ENCODE measurements at regions not wholly inside any gene's neighbourhood (a gene's known extent, or its start where the extent isn't known, plus 50 kb on each side); places are given as distances from the start of the nearest gene placed in this dataset.
A peak's percentile ranks its signal among the peaks of the same experiment; 100 is the strongest.

- Histone ChIP-seq H4K5ac (ENCODE audit: insufficient read length, low read depth, low read length) (no peak overlapping the region), H2BK5ac (ENCODE audit: low read depth, low read length) (no peak overlapping the region), H2AK5ac (ENCODE audit: low read depth, low read length) (no peak overlapping the region), H4K8ac (ENCODE audit: extremely low read depth, insufficient read depth, low read length) (no peak overlapping the region), H2AFZ (ENCODE audit: low read length) (no peak overlapping the region), H3K9ac (replicated peaks in 1 of 4; ENCODE audit: extremely low read depth in 1 of 4, low read depth in 3 of 4, low read length in 3 of 4) (no peak overlapping the region), H3K4me1 (replicated peaks in 1 of 4; ENCODE audit: control insufficient read depth in 3 of 4, insufficient read depth in 4 of 4, low read length in 3 of 4) (peaks cover 0 to 7% (median 2%) of the 10 kb centered on the region in 4 experiments; a peak in 3 of 7 replicates), H3K4me3 (ENCODE audit: extremely low read depth in 1 of 4, insufficient read depth in 2 of 4, low read depth in 3 of 4, low read length in 4 of 4) (no peak overlapping the region), H3K14ac (ENCODE audit: insufficient read length) (no peak overlapping the region), H3K36me3 (ENCODE audit: control insufficient read depth in 2 of 4, insufficient read depth in 4 of 4, low read length in 3 of 4) (peaks cover 0 to 11% (median 4%) of the 10 kb centered on the region in 4 experiments; a peak in 4 of 8 replicates), H3K27ac (ENCODE audit: low read depth, low read length) (no peak overlapping the region), H4K20me1 (replicated peaks in 1 of 2; ENCODE audit: control insufficient read depth in 1 of 2, insufficient read depth in 2 of 2, low read length in 2 of 2) (no peaks in the 10 kb centered on the region), H3K79me1 (ENCODE audit: low read depth, low read length) (no peaks in the 10 kb centered on the region; the same call in 1 of the 2 replicates), H3K23ac (ENCODE audit: insufficient read length) (no peak overlapping the region), H2BK120ac (replicated peaks; ENCODE audit: low read depth, low read length) (no peak overlapping the region), H3K18ac (ENCODE audit: extremely low read depth, low read length) (no peak overlapping the region), H3K79me2 (ENCODE audit: control insufficient read depth in 1 of 2, insufficient read depth in 2 of 2, low read length in 2 of 2) (no peaks in the 10 kb centered on the region), H2BK20ac (ENCODE audit: low read length) (no peak overlapping the region), H3K23me2 (ENCODE audit: low read depth, low read length) (no peaks in the 10 kb centered on the region), H3K4ac (replicated peaks; ENCODE audit: insufficient read length, low read depth, low read length) (no peak overlapping the region), H3K4me2 (ENCODE audit: insufficient read depth in 1 of 2, low read depth in 2 of 2, low read length in 2 of 2) (no peak overlapping the region), H3K56ac (replicated peaks; ENCODE audit: insufficient read length, low read depth, low read length) (no peak overlapping the region), H2BK12ac (ENCODE audit: low read depth, low read length) (no peak overlapping the region), H3K27me3 (replicated peaks in 1 of 4; ENCODE audit: control insufficient read depth in 3 of 4, extremely low read depth in 1 of 4, insufficient read depth in 3 of 4, low read length in 3 of 4) (no peaks in the 10 kb centered on the region; a peak in 1 of 7 replicates), H2BK15ac (ENCODE audit: low read length) (no peak overlapping the region), H3K9me3 (ENCODE audit: insufficient read depth in 2 of 2, low read depth in 1 of 2, low read length in 1 of 2) (no peaks in the 10 kb centered on the region), H4K91ac (replicated peaks; ENCODE audit: insufficient read length, low read length) (no peak overlapping the region)
- DNase-seq (ENCODE audit: low read depth in 1 of 2, low spot score in 2 of 2) (peak in 1 of 2 experiments; percentile 33), FAIRE-seq (no peak)
- 89% methylated on average over 6 of the region's 7 CpGs; no CpG with 5 or more reads in 1 of the 2 experiments for WGBS, 2 experiments (ENCODE audit: extremely low coverage in 1 of 2, insufficient coverage in 1 of 2, insufficient read length in 1 of 2, insufficient replicate concordance in 2 of 2, low coverage in 1 of 2, low lambda C conversion rate in 2 of 2, missing lambda C conversion rate in 1 of 2)
- CTCF ChIA-PET (ENCODE audit: partially characterized antibody), result interaction anchor here (0.6 to 2.7 kb wide), 5 partner anchors 9 to 512 kb away, joined by 3 to 10 read pairs (median 4); no protein-coding TSS in a partner anchor
- POLR2A ChIA-PET (ENCODE audit: partially characterized antibody), result no interaction called here
- TF ChIP-seq SP2 (IDR thresholded peaks at IDR 0.05; ENCODE audit: low read length) (no peak), RXRA (IDR thresholded peaks at IDR 0.05; ENCODE audit: insufficient read depth, low read depth, low read length) (no peak), ATF3 (IDR thresholded peaks at IDR 0.05; ENCODE audit: insufficient read depth, low read depth, low read length) (no peak), CEBPB (IDR thresholded peaks at IDR 0.05; ENCODE audit: low read depth, low read length) (no peak), KDM1A (IDR thresholded peaks at IDR 0.05; ENCODE audit: borderline replicate concordance, low read length) (no peak), SRF (IDR thresholded peaks at IDR 0.05; ENCODE audit: low read depth, low read length) (no peak), MAFK (IDR thresholded peaks at IDR 0.05; ENCODE audit: low read depth, low read length) (no peak), SAP30 (IDR thresholded peaks at IDR 0.05; ENCODE audit: insufficient read depth, insufficient replicate concordance, low read length) (no peak), CBX5 (IDR thresholded peaks at IDR 0.05; ENCODE audit: low read depth, low read length) (no peak), NRF1 (IDR thresholded peaks at IDR 0.05; ENCODE audit: low read depth, low read length) (no peak), SIRT6 (IDR thresholded peaks at IDR 0.05; ENCODE audit: low read length) (no peak), E2F6 (IDR thresholded peaks at IDR 0.05) (no peak)
Measured at GRCh38 chr9:746661-747434, 94.6 kb upstream of the DMRT1 start.

Measured in H1 (cell line).